Spleen (tissue), 11 donors: ENCODE measurements at regions not wholly inside any gene's neighbourhood (a gene's known extent, or its start where the extent isn't known, plus 50 kb on each side); places are given as distances from the start of the nearest gene placed in this dataset.
A peak's percentile ranks its signal among the peaks of the same experiment; 100 is the strongest.

ENCODE experiments used
- DNase-seq: peaks from one replicate; pipeline ENCODE4 v3.0.0-alpha.2; 2020
- H3K27ac ChIP-seq, 8 donors: fragments of 200-600 bp; sonication (generic) in 7 of 8; 1 replicate in 4 of 8; 2 replicates in 4 of 8; pipeline versions ENCODE4 v1.5.0 to v1.8.0; 2016 to 2021; ENCODE audit warnings: inconsistent platforms in 4 of 8, mild to moderate bottlenecking in 4 of 8, moderate library complexity in 1 of 8
- H3K27me3 ChIP-seq, 7 donors: fragments of 200-600 bp; sonication (generic) in 6 of 7; replicated peaks in 1 of 7; 1 replicate in 4 of 7; 2 replicates in 3 of 7; pipeline versions ENCODE4 v1.5.0 to v1.8.0; 2016 to 2021; ENCODE audit warnings: inconsistent platforms in 3 of 7, mild to moderate bottlenecking in 1 of 7
- H3K36me3 ChIP-seq, 6 donors: fragments of 200-600 bp; sonication (generic) in 5 of 6; 1 replicate in 4 of 6; 2 replicates in 2 of 6; pipeline versions ENCODE4 v1.5.0 to v1.8.0; 2016 to 2021; ENCODE audit warnings: inconsistent platforms in 2 of 6
- H3K4me1 ChIP-seq, 6 donors: fragments of 200-600 bp; sonication (generic) in 5 of 6; 1 replicate in 3 of 6; 2 replicates in 3 of 6; pipeline versions ENCODE4 v1.5.0 to v1.8.0; 2016 to 2021; ENCODE audit warnings: inconsistent platforms in 3 of 6
- H3K4me3 ChIP-seq, 8 donors: fragments of 200-600 bp; sonication (generic) in 7 of 8; 1 replicate in 4 of 8; 2 replicates in 4 of 8; pipeline versions ENCODE4 v1.5.0 to v1.8.0; 2016 to 2021; ENCODE audit warnings: inconsistent platforms in 4 of 8, mild to moderate bottlenecking in 4 of 8, moderate library complexity in 2 of 8
- H3K9me3 ChIP-seq, 8 donors: fragments of 200-600 bp; sonication (generic) in 7 of 8; 1 replicate in 4 of 8; 2 replicates in 4 of 8; pipeline versions ENCODE4 v1.5.0 to v1.8.0; 2016 to 2021; ENCODE audit warnings: inconsistent platforms in 4 of 8
- CTCF ChIP-seq, 11 experiments: fragments of 200-600 bp in 7 of 11; fragments of 450-650 bp in 4 of 11; sonication (generic) in 4 of 11; IDR thresholded peaks in 8 of 11; conservative IDR thresholded peaks in 3 of 11; 1 replicate in 7 of 11; 2 replicates in 4 of 11; pipeline versions ENCODE4 v1.4.0 to v1.8.0; 2016 to 2021; ENCODE audit warnings: antibody characterized with exemption in 11 of 11, inconsistent platforms in 4 of 11, mild to moderate bottlenecking in 1 of 11
- POLR2A ChIP-seq, 3 donors: fragments of 450-650 bp; IDR thresholded peaks; one replicate each; pipeline ENCODE4 v1.5.1; 2017; ENCODE audit warnings: antibody characterized with exemption in 3 of 3, mild to moderate bottlenecking in 1 of 3
- POLR2AphosphoS5 ChIP-seq, 3 donors: sonication (generic); formaldehyde crosslinking; IDR thresholded peaks; one replicate each; pipeline ENCODE4 v1.5.1; 2017; ENCODE audit warnings: antibody characterized with exemption in 3 of 3
- WGBS, 5 donors: extraction: QIAGEN DNeasy Blood & Tissue Kit in 3 of 5; methylation state at CpG; one replicate each; pipeline versions ENCODE4 v1.1.5 to v1.1.7; 2013 to 2018; 5-methylcytosine and 5-hydroxymethylcytosine counted together
- intact Hi-C: fragments of 100-400 bp; cut with DNase I; formaldehyde crosslinking; loops from one replicate; pipeline ENCODE4 v1.15.0; 2023; ENCODE audit warnings: low total_unique reads
- donor health status: healthy with polysubstance abuse.
- donor health status: DM: no; HTN: no; CAD: no; lungs with moderate emphysema.
- donor health status: DM: no; HTN: no; CAD: no.
- donor health status: Bipolar disorder and iron deficiency.
- donor health status: healthy.
- donor health status: DM: no; HTN: no; CAD: no.
- donor health status: DM: yes; HTN: yes; CAD: no.

GRCh38 chr2:88866756-88867155 is 175.3 kb downstream of the RPIA start:
- H3K27me3 ChIP-seq: no peaks in the 10 kb centered on the region
- DNase-seq: no peak
- no peaks in the 10 kb centered on the region for H3K9me3 ChIP-seq
- peaks cover 0 to 15% (median 8%) of the 10 kb centered on the region in 6 donors for H3K4me1 ChIP-seq
- H3K27ac ChIP-seq: peak overlapping the region in 5 of 8 donors; percentile 44 to 86 (median 64)
- no peaks in the 10 kb centered on the region for H3K36me3 ChIP-seq
- intact Hi-C loops: no loop called here
- H3K4me3 ChIP-seq: peak overlapping the region in 3 of 8 donors; percentile 25 to 65 (median 38)
- TF ChIP-seq CTCF (IDR thresholded peaks at IDR 0.05 in 8 of 11, conservative IDR thresholded peaks at IDR 0.05 in 3 of 11) (no peak), POLR2AphosphoS5 (IDR thresholded peaks at IDR 0.05) (peak in 1 of 3 donors; percentile 57), POLR2A (IDR thresholded peaks at IDR 0.05) (no peak)
- 7 to 51% (median 37%) methylated on average over 11 of the region's 11 CpGs for WGBS, 5 donors

- no peak overlapping the region for H3K4me3 ChIP-seq
- WGBS, 5 donors: 54 to 71% (median 56%) methylated on average over 1 of the region's 1 CpG
- no peaks in the 10 kb centered on the region for H3K36me3 ChIP-seq
- intact Hi-C loops: no loop called here
- TF ChIP-seq POLR2A (IDR thresholded peaks at IDR 0.05) (no peak), CTCF (IDR thresholded peaks at IDR 0.05 in 8 of 11, conservative IDR thresholded peaks at IDR 0.05 in 3 of 11) (no peak), POLR2AphosphoS5 (IDR thresholded peaks at IDR 0.05) (no peak)
- H3K9me3 ChIP-seq: no peaks in the 10 kb centered on the region
- H3K27me3 ChIP-seq: no peaks in the 10 kb centered on the region
- H3K4me1 ChIP-seq: peaks cover 0 to 17% (median 8%) of the 10 kb centered on the region in 6 donors
- H3K27ac ChIP-seq: peak overlapping the region in 3 of 8 donors; percentile 4 to 45 (median 36)
- DNase-seq: no peak
These were observed 177.4 kb downstream of the RPIA start for GRCh38 chr2:88868861-88869260.

- 62 to 82% (median 74%) methylated on average over 2 of the region's 2 CpGs for WGBS, 5 donors
- no peaks in the 10 kb centered on the region for H3K36me3 ChIP-seq
- H3K4me3 ChIP-seq: no peak overlapping the region
- no peaks in the 10 kb centered on the region for H3K27me3 ChIP-seq
- no peak for DNase-seq
- no peaks in the 10 kb centered on the region for H3K9me3 ChIP-seq
- peaks cover 0 to 18% (median 10%) of the 10 kb centered on the region in 6 donors for H3K4me1 ChIP-seq
- peak overlapping the region in 1 of 8 donors; percentile 13 for H3K27ac ChIP-seq
- TF ChIP-seq POLR2AphosphoS5 (IDR thresholded peaks at IDR 0.05): no peak
- TF ChIP-seq POLR2A (IDR thresholded peaks at IDR 0.05): no peak
- no peak for TF ChIP-seq CTCF (IDR thresholded peaks at IDR 0.05 in 8 of 11, conservative IDR thresholded peaks at IDR 0.05 in 3 of 11)
- intact Hi-C loops: no loop called here
These were observed 178.9 kb downstream of the RPIA start for GRCh38 chr2:88870267-88870839.

- Histone ChIP-seq H3K36me3 (no peaks in the 10 kb centered on the region), H3K4me1 (peaks cover 0 to 10% (median 3%) of the 10 kb centered on the region in 6 donors), H3K27me3 (no peaks in the 10 kb centered on the region), H3K4me3 (no peak overlapping the region), H3K9me3 (no peaks in the 10 kb centered on the region), H3K27ac (peak overlapping the region in 1 of 8 donors; percentile 13)
- DNase-seq: no peak
- 36 to 59% (median 47%) methylated on average over 5 of the region's 5 CpGs for WGBS, 5 donors
- TF ChIP-seq CTCF (IDR thresholded peaks at IDR 0.05 in 8 of 11, conservative IDR thresholded peaks at IDR 0.05 in 3 of 11) (no peak), POLR2A (IDR thresholded peaks at IDR 0.05) (no peak), POLR2AphosphoS5 (IDR thresholded peaks at IDR 0.05) (no peak)
- intact Hi-C loops: no loop called here
These were observed 179.9 kb downstream of the RPIA start for GRCh38 chr2:88871336-88871735.
